AG09309 (cell line): ENCODE measurements at regions not wholly inside any gene's neighbourhood (a gene's known extent, or its start where the extent isn't known, plus 50 kb on each side); places are given as distances from the start of the nearest gene placed in this dataset.

Source experiments
- DNase-seq: peaks from one replicate; pipeline ENCODE4 v3.0.0-alpha.2; 2010; ENCODE audit warnings: low read depth
- H3K4me3 ChIP-seq: 2 replicates; pipeline ENCODE4 v1.5.1; 2011; ENCODE audit warnings: mild to moderate bottlenecking, low read depth, low read length, moderate library complexity; ENCODE audit not compliant: control insufficient read depth
- CTCF ChIP-seq: IDR thresholded peaks from 2 replicates; pipeline ENCODE4 v1.5.1; 2011; ENCODE audit warnings: mild to moderate bottlenecking, low read depth, low read length, inconsistent platforms; ENCODE audit not compliant: insufficient read depth, control insufficient read depth; ENCODE audit errors: missing control alignments

DNA sequence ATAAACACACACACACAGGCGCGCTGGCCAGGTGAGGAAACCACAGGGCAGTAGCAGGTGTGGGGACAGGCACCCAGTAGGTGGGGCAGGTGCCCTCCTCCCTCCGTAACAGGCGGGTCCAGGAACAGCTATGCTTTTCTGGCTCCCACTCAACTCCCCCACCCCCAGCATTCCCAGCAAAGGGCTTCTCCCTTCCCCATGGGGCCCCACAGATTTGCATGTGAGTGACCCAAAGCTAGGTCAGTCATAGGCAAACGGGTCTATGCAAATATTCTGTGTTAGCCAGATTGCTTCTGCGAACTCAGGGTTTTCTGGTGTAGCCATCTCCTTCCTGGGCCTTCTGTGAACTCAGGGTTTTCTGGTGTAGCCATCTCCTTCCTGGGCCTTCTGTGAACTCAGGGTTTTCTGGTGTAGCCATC lies 114.2 kb downstream of the SIK1 start:
- no peak for DNase-seq
- H3K4me3 ChIP-seq: no peak overlapping the region
- no peak for TF ChIP-seq CTCF

DNA sequence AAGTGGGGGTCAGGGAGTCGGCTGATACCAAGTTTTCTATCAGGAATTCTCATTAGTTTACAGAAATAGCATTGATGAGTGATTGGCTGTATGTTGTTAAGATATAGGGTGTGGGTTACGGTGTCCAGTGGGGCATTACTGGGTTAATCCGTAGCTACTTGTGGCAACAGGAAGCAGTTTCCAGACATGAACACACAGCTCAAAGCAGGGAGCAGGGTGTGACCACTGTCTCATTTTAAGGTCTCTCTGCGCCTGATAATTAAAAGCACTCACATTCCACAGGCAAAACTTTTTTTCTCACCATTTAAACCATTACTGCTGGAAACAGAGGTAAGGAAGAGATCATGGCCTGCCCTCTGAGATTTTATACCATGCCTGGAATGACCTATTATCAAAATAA lies 114.9 kb downstream of the SIK1 start:
- no peak for TF ChIP-seq CTCF
- DNase-seq: no peak
- H3K4me3 ChIP-seq: no peak overlapping the region

DNA sequence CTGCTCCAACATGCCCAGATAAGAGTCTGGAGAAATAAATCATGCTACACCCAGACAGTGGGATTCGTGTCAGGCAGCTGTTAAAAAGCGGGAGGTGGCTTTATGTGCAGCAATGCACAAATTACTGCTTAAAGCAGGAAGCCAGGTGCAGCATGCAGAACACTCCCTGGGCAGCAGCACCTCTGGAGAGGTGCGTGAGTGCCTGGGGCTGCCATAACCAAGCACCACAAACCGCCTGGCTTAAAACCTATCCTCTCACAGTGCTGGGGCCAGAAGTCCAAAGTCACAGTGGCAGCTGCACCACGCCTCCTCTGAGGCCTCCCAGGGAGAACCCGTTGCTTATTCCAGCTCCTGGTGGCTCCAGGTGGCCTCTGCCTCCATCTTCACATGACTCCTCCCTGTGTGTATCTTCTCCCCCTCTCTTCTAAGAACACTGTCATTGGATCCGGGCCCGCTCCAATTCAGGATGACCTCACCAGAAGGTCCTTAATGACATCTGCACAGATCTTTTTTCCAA lies 115.6 kb downstream of the SIK1 start:
- DNase-seq: no peak
- H3K4me3 ChIP-seq: no peak overlapping the region
- TF ChIP-seq CTCF: no peak

GRCh38 chr21:43308815-43309283 lies 118.1 kb downstream of the SIK1 start:
- no peak for TF ChIP-seq CTCF
- H3K4me3 ChIP-seq: no peak overlapping the region
- no peak for DNase-seq

- H3K4me3 ChIP-seq: no peak overlapping the region
- no peak for TF ChIP-seq CTCF
- no peak for DNase-seq
These were observed 118.7 kb downstream of the SIK1 start for GRCh38 chr21:43308101-43308814.

DNA sequence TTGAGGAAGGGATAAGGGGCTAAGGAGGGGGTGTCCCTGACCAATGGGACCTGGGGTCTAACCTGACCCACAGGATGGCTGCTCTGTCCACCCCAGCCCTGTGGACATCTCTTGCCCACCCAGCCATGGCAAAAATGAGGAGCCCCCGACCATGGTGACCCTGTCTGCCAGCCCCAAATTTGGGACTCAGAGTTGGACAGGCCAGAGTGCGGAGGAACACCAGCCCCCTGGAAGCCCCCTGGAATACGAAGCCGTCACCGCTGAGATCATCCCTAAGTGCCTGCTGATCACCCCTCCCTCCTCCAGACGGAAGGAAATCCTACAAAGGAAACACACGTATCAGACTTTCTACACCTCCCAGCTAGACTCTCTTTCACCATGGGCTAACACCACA lies 119.3 kb downstream of the SIK1 start:
- H3K4me3 ChIP-seq: no peak overlapping the region
- TF ChIP-seq CTCF: no peak
- no peak for DNase-seq
